ENCODE measurements at regions not wholly inside any gene's neighbourhood (a gene's known extent, or its start where the extent isn't known, plus 50 kb on each side); places are given as distances from the start of the nearest gene placed in this dataset.

GRCh38 chr2:234558642-234559041 is 61.8 kb upstream of the ARL4C start:
- TF ChIP-seq, protein P1, sequence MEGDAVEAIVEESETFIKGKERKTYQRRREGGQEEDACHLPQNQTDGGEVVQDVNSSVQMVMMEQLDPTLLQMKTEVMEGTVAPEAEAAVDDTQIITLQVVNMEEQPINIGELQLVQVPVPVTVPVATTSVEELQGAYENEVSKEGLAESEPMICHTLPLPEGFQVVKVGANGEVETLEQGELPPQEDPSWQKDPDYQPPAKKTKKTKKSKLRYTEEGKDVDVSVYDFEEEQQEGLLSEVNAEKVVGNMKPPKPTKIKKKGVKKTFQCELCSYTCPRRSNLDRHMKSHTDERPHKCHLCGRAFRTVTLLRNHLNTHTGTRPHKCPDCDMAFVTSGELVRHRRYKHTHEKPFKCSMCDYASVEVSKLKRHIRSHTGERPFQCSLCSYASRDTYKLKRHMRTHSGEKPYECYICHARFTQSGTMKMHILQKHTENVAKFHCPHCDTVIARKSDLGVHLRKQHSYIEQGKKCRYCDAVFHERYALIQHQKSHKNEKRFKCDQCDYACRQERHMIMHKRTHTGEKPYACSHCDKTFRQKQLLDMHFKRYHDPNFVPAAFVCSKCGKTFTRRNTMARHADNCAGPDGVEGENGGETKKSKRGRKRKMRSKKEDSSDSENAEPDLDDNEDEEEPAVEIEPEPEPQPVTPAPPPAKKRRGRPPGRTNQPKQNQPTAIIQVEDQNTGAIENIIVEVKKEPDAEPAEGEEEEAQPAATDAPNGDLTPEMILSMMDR (IDR thresholded peaks at IDR 0.05): no peak
- TF ChIP-seq POLR2A (IDR thresholded peaks at IDR 0.05): no peak
